Lower leg skin (tissue), 3 donors: ENCODE measurements at regions not wholly inside any gene's neighbourhood (a gene's known extent, or its start where the extent isn't known, plus 50 kb on each side); places are given as distances from the start of the nearest gene placed in this dataset.

ENCODE experiments used
- CTCF ChIP-seq, 3 donors: fragments of 450-650 bp; IDR thresholded peaks; one replicate each; pipeline ENCODE4 v1.5.1; 2016; ENCODE audit warnings: antibody characterized with exemption in 3 of 3, mild to moderate bottlenecking in 3 of 3, moderate library complexity in 2 of 3
- POLR2A ChIP-seq, 2 donors: fragments of 450-650 bp; IDR thresholded peaks; one replicate each; pipeline ENCODE4 v1.6.1; 2016 to 2017; ENCODE audit warnings: antibody characterized with exemption in 2 of 2, mild to moderate bottlenecking in 1 of 2, moderate library complexity in 1 of 2

GRCh38 chr12:125890971-125891370 lies 825.7 kb downstream of the AACS start:
- no peak for TF ChIP-seq CTCF (IDR thresholded peaks at IDR 0.05)
- TF ChIP-seq POLR2A (IDR thresholded peaks at IDR 0.05), result no peak
